ENCODE measurements at regions not wholly inside any gene's neighbourhood (a gene's known extent, or its start where the extent isn't known, plus 50 kb on each side); places are given as distances from the start of the nearest gene placed in this dataset.
A peak's percentile ranks its signal among the peaks of the same experiment; 100 is the strongest.
"Not testable (repeated sequence)": the region's sequence is repeated elsewhere in the genome, so short reads cannot be mapped to it uniquely, and the experiment has no call there.

GRCh38 chr2:8312861-8313830 is 368.7 kb upstream of the ID2 start:
- peak; percentile 20 for DNase-seq

- no peak for DNase-seq
Measured at GRCh38 chr2:8314063-8314462, 367.8 kb upstream of the ID2 start.

DNA sequence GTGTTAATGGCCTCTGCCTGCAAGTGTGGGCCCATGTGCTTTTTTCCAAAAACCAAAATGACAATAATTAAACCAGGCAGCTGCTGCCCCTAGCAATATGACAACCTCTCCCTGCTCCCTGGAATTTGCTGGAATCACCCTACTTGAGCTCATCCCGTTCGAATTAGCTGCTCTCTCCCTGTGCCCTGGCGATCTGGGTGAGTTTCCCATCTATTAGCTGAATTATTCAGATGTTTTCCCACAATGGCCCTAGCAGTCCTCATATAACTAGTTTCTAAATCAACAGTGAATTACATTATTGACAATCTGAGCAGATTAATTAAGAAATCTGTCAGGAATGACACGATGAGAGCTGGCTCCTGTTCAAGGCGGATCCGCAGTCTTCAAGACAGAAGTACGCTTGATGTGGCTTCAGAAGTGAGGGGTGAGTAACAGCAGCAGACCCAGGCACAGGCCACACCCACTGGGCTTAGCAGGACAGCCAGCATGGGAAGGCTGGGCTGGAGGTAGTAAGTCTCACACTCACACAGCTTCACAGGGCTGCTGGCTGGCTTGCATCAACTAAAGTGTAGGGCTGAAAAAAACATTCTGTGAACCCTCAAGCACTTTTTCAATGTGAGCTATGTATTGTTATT is 366.2 kb upstream of the ID2 start:
- DNase-seq = no peak

DNA sequence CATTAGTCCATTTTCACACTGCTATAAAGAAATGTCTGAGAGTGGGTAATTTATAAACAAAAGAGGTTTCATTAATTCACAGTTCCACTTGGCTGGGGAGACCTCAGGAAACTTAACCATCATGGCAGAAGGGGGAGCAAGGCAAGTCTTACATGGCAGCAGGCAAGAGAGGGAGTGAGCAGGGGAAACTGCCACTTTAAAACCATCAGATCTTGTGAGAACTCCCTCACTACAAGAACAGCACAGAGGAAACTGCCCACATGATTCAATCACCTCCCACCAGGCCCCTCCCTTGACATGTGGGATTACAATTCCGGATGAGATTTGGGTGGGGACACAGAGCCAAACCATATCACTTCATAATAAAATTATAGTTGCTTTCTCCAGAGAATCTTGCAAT is 365.5 kb upstream of the ID2 start:
- DNase-seq = no peak

- DNase-seq = no peak
Measured at GRCh38 chr2:8317418-8317817, 364.4 kb upstream of the ID2 start.

DNA sequence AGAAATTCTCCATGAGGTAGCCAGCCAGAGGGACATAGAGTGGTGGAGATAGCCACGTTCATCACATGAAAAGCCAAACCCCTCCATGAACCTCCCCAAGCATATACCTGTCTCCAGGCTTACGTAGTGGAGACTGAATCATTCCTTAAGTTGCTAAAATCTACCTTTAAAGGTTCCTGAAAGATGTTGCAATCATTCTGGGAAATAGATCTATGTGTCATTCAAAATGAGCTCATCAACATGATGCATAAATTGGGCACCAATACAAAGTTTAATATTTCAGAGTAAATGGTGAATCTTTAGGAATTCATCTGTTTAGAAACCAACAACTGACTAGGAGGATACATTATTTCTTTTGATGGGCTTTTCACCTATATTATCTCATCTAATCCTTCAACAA is 362.6 kb upstream of the ID2 start:
- DNase-seq = no peak

GRCh38 chr2:8320311-8321066 is 361.4 kb upstream of the ID2 start:
- DNase-seq = no peak

GRCh38 chr2:8322634-8323033 is 359.2 kb upstream of the ID2 start:
- no peak for DNase-seq

DNA sequence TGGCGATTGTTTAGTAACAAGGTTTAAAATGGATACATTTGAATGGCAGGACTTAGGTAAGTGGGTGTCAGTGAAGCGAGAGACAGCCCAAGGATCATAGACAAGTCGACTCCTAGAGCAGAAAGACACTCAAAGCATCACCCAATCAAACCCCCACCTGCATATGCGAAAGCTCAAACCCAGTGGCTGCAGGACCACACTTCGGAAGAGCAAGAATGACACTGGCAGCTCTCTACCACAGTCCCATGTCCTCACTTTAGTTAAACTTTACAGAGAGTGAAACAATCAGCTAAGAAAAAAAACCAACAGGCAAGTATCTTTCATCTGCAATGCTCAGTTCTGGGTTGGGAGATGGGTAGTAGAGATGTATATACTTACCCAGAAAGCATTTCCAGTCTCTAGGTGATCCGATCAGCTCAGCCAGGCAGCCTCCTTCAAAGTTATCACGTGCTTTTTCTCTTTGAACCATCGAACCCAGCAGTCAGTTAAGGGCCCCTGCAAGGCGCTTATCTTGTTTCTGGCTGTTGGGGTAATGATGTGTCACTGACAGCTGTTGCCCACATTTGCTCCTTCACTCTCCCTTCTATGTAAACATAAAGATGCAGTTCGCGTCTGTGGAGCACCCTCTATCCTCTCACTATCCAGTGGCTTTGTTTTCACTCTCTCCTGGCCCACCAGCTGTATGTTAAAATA is 357.5 kb upstream of the ID2 start:
- DNase-seq = peak; percentile 45

- DNase-seq = no peak
Measured at GRCh38 chr2:8324901-8325300, 357.0 kb upstream of the ID2 start.

DNA sequence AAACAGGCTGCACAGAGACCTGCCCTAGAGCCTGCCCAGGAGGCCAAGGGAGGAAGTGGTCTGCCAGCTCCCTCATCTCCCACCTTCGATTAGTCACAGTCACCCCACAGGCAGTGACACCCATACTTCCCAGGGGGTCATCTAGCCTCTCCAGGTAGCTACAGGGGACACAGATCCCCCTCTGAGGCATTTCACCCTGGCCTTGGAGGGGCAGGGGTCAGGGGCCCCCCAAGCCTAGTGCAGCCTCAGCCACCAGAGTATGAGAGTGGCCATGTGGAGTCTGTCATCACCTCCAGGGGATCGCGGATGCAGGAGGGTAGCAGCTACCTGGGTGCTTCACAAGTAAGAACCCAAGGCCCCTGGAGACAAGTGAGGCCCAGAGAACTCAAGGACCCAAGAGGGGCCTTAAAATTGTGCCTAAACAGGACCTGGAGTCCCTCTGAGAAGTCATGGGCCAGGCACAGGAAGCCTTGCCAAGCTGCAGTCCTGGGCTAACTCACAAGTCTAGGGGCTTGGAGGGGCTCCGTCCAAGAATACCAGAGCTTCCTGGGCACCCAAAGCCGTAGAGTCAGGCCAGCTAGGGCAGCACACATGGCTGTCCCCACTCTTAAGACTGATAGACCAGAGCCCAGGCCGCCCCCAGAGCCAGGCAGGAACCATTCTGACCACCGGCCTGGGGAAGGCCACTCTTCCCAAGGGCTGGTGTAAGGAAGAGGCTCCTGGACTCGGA is 354.3 kb upstream of the ID2 start:
- DNase-seq = no peak

DNA sequence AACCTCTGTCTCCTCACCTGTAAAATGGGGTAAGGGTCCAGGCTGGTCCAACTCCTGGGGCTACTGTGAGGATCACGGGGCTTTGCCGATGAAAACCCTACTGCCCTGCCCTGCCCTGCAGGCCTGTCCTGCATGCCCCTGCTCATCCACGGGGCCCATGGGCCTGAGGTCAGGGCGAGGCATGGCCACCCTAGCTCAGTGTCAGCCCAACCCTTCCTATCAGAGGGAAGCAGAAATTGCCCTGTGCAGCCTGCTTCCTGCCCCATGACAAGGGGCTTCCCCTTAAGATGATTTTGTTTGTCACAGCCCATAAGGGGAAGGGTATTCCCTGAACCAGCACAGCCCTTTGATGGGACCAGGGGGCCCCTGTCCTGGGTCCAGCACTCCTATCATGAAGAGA is 353.6 kb upstream of the ID2 start:
- DNase-seq = no peak

GRCh38 chr2:8329660-8330622 is 351.9 kb upstream of the ID2 start:
- peak; percentile 8 for DNase-seq

DNA sequence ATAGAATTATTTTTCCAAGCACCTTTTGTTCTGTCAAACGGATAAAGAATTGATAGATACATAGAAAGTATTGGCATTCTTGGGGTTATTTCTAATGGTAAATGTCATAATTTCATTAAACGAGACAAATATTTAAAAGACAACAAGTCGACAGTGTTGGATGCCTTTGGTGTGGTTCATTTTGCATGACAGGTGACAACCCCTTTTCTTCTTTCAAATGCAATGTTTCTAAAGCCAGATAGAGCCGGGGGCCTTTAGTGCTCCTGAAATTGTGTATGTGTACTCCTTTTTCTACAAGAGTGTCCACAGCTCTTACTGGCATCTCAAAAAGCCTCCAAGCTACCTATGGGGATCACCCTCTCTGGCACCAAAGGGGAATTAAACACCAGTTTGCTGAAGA is 350.8 kb upstream of the ID2 start:
- no peak for DNase-seq

GRCh38 chr2:8332646-8333045 is 349.2 kb upstream of the ID2 start:
- peak; percentile 12 for DNase-seq

DNA sequence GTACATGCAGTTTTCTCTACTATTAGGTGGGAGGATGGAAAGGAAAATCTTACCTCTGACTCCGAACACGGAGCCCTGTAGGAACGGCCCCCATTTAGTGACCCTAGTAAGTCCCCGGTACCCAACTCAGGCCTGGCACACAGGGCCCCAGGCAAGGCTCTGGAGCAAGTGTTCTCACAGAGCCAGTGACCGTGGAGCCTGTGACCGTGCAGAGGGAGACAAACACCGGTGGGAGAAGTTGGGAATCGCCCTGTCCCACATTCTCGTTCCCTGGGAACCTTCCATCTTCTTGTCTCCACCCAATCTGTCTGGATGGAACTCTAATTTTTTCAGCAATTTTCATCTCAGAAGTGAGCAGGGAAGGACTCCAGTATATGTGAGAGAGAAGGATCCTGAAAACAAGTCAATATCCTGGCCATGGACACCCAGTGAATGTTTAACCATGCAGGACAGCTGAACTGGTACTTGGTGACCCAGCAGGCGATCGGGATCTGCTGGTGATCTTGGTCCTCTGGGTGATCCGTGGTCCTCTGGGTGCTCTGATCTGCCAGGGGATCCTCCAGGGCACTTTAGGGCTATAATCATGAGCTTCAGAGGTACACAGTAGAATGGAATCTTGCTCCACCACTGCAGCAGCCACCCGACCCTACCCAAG is 348.6 kb upstream of the ID2 start:
- DNase-seq = no peak

- not testable (repeated sequence) for DNase-seq
Measured at GRCh38 chr2:8333832-8334187, 348.0 kb upstream of the ID2 start.

- no peak for DNase-seq
Measured at GRCh38 chr2:8334866-8335325, 347.0 kb upstream of the ID2 start.

DNA sequence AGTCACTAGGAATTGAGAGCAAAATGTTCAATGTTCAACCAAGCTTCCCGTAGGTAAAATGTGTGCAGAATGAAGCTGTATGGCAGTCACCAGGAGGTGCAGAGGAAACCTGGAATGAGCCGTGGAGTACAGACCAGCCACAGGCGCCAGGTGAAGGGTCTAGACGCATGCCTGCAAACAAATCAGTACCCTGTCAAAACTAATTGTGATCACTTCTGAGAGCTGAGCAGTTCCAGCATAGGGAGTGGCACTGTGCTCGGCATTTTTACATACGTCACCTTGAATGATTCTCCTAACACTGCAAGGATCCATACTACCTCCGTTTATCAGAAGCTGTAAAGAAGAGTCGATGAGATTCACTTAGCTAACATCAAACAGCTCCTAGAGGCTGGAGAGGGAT is 346.1 kb upstream of the ID2 start:
- DNase-seq = no peak

GRCh38 chr2:8337321-8337720 is 344.5 kb upstream of the ID2 start:
- DNase-seq = no peak

GRCh38 chr2:8342407-8342806 is 339.4 kb upstream of the ID2 start:
- no peak for DNase-seq

All from DMS53 (cell line).